Nephron (organoid): ENCODE measurements at regions not wholly inside any gene's neighbourhood (a gene's known extent, or its start where the extent isn't known, plus 50 kb on each side); places are given as distances from the start of the nearest gene placed in this dataset.

ENCODE experiments used
- H3K27ac Mint-ChIP-seq, 3 experiments: 2 replicates each; pipeline ENCODE4 v1.8.0; 2020; ENCODE audit warnings: mixed read lengths in 3 of 3, mild to moderate bottlenecking in 2 of 3, moderate library complexity in 1 of 3
- H3K27me3 Mint-ChIP-seq: 2 replicates; pipeline ENCODE4 v1.8.0; 2021; ENCODE audit warnings: low read depth, mild to moderate bottlenecking, moderate library complexity, mixed read lengths
- H3K36me3 Mint-ChIP-seq: 2 replicates; pipeline ENCODE4 v1.8.0; 2020; ENCODE audit warnings: low read depth, mixed read lengths
- H3K4me1 Mint-ChIP-seq: 2 replicates; pipeline ENCODE4 v1.8.0; 2020; ENCODE audit warnings: mixed read lengths
- H3K4me3 Mint-ChIP-seq, 3 experiments: 2 replicates each; pipeline ENCODE4 v1.8.0; 2020; ENCODE audit warnings: mild to moderate bottlenecking in 3 of 3, mixed read lengths in 3 of 3, moderate library complexity in 2 of 3
- H3K9me3 Mint-ChIP-seq: 2 replicates; pipeline ENCODE4 v1.8.0; 2020; ENCODE audit warnings: mixed read lengths
- CTCF ChIP-seq, 3 experiments: fragments of 200-600 bp; sonication (generic); IDR thresholded peaks; one replicate each; pipeline ENCODE4 v1.5.0; 2021; ENCODE audit warnings: antibody characterized with exemption in 3 of 3; ENCODE audit not compliant: unreplicated experiment in 3 of 3

GRCh38 chr7:81590131-81590530, 179.7 kb downstream of the HGF start:
- Mint-ChIP-seq H3K27ac (no peak overlapping the region), H3K9me3 (no peaks in the 10 kb centered on the region), H3K4me1 (peaks cover 14% of the 10 kb centered on the region), H3K36me3 (no peaks in the 10 kb centered on the region), H3K27me3 (no peaks in the 10 kb centered on the region), H3K4me3 (no peak overlapping the region)
- no peak for TF ChIP-seq CTCF (IDR thresholded peaks at IDR 0.05; ENCODE audit: unreplicated experiment in 3 of 3)

GRCh38 chr7:81584667-81585066, 185.2 kb downstream of the HGF start:
- no peak overlapping the region for H3K4me3 Mint-ChIP-seq
- H3K27ac Mint-ChIP-seq: no peak overlapping the region
- TF ChIP-seq CTCF (IDR thresholded peaks at IDR 0.05; ENCODE audit: unreplicated experiment in 3 of 3): no peak
- no peaks in the 10 kb centered on the region for H3K36me3 Mint-ChIP-seq
- H3K4me1 Mint-ChIP-seq: peaks cover 6% of the 10 kb centered on the region
- H3K27me3 Mint-ChIP-seq: no peaks in the 10 kb centered on the region
- H3K9me3 Mint-ChIP-seq: no peaks in the 10 kb centered on the region

- Mint-ChIP-seq H3K4me1 (peaks cover 5% of the 10 kb centered on the region), H3K9me3 (no peaks in the 10 kb centered on the region), H3K36me3 (no peaks in the 10 kb centered on the region), H3K27me3 (no peaks in the 10 kb centered on the region), H3K4me3 (no peak overlapping the region), H3K27ac (no peak overlapping the region)
- TF ChIP-seq CTCF (IDR thresholded peaks at IDR 0.05; ENCODE audit: unreplicated experiment in 3 of 3): no peak
Measured at GRCh38 chr7:81583882-81584533, 185.8 kb downstream of the HGF start.

GRCh38 chr7:81583090-81583489, 186.8 kb downstream of the HGF start:
- Mint-ChIP-seq H3K4me1 (peaks cover 5% of the 10 kb centered on the region), H3K27ac (no peak overlapping the region), H3K9me3 (no peaks in the 10 kb centered on the region), H3K27me3 (no peaks in the 10 kb centered on the region), H3K36me3 (no peaks in the 10 kb centered on the region), H3K4me3 (no peak overlapping the region)
- TF ChIP-seq CTCF (IDR thresholded peaks at IDR 0.05; ENCODE audit: unreplicated experiment in 3 of 3): no peak

- no peak for TF ChIP-seq CTCF (IDR thresholded peaks at IDR 0.05; ENCODE audit: unreplicated experiment in 3 of 3)
- Mint-ChIP-seq H3K27ac (no peak overlapping the region), H3K9me3 (no peaks in the 10 kb centered on the region), H3K4me3 (no peak overlapping the region), H3K4me1 (no peaks in the 10 kb centered on the region), H3K36me3 (no peaks in the 10 kb centered on the region), H3K27me3 (no peaks in the 10 kb centered on the region)
Measured at GRCh38 chr7:81577642-81578340, 192.1 kb downstream of the HGF start.
